ENCODE measurements at regions not wholly inside any gene's neighbourhood (a gene's known extent, or its start where the extent isn't known, plus 50 kb on each side); places are given as distances from the start of the nearest gene placed in this dataset.

GRCh38 chr9:129258823-129259301 is 80.8 kb upstream of the IER5L start:
- DNase-seq (ENCODE audit: low spot score) (no peak), ATAC-seq (ENCODE audit: insufficient number of reproducible peaks, low FRiP score, low read depth) (no peak)
- Histone ChIP-seq H3K36me3 (no peaks in the 10 kb centered on the region), H3K27me3 (replicated peaks; ENCODE audit: insufficient read depth) (no peaks in the 10 kb centered on the region), H3K27ac (no peak overlapping the region), H3K4me3 (peak overlapping the region; percentile 66), H3K9me3 (no peaks in the 10 kb centered on the region), H3K4me1 (ENCODE audit: control insufficient read depth in 1 of 2, low read depth in 2 of 2) (peaks cover 18 to 36% of the 10 kb centered on the region in 2 donors)
- TF ChIP-seq CTCF (IDR thresholded peaks at IDR 0.05) = no peak

GRCh38 chr9:129258124-129258822 is 80.2 kb upstream of the IER5L start:
- peaks cover 23 to 42% of the 10 kb centered on the region in 2 donors for H3K4me1 ChIP-seq (ENCODE audit: control insufficient read depth in 1 of 2, low read depth in 2 of 2)
- DNase-seq (ENCODE audit: low spot score) (peak; percentile 76), ATAC-seq (ENCODE audit: insufficient number of reproducible peaks, low FRiP score, low read depth) (peak; percentile 57)
- H3K9me3 ChIP-seq = no peaks in the 10 kb centered on the region
- no peaks in the 10 kb centered on the region for H3K36me3 ChIP-seq
- H3K27me3 ChIP-seq (replicated peaks; ENCODE audit: insufficient read depth) = no peaks in the 10 kb centered on the region
- peak overlapping the region; percentile 66 for H3K4me3 ChIP-seq
- no peak for TF ChIP-seq CTCF (IDR thresholded peaks at IDR 0.05)
- H3K27ac ChIP-seq = no peak overlapping the region

GRCh38 chr9:129256959-129257713 is 79.1 kb upstream of the IER5L start:
- H3K27ac ChIP-seq = no peak overlapping the region
- ATAC-seq (ENCODE audit: insufficient number of reproducible peaks, low FRiP score, low read depth) (no peak), DNase-seq (ENCODE audit: low spot score) (no peak)

GRCh38 chr9:129254566-129255287 is 76.7 kb upstream of the IER5L start:
- no peak for ATAC-seq (ENCODE audit: insufficient number of reproducible peaks, low FRiP score, low read depth)
- Histone ChIP-seq H3K9me3 (no peaks in the 10 kb centered on the region), H3K4me3 (peak overlapping the region; percentile 65), H3K36me3 (no peaks in the 10 kb centered on the region), H3K4me1 (ENCODE audit: control insufficient read depth in 1 of 2, low read depth in 2 of 2) (peaks cover 23 to 49% of the 10 kb centered on the region in 2 donors), H3K27me3 (replicated peaks; ENCODE audit: insufficient read depth) (no peaks in the 10 kb centered on the region), H3K27ac (peak overlapping the region; percentile 59 to 75)
- no peak for DNase-seq (ENCODE audit: low spot score)
- no peak for TF ChIP-seq CTCF (IDR thresholded peaks at IDR 0.05)

More at GRCh38 chr9:129256959-129257713, 79.1 kb upstream of the IER5L start:
- Histone ChIP-seq H3K4me3 (no peak overlapping the region), H3K36me3 (no peaks in the 10 kb centered on the region), H3K4me1 (ENCODE audit: control insufficient read depth in 1 of 2, low read depth in 2 of 2) (peaks cover 23 to 49% of the 10 kb centered on the region in 2 donors), H3K9me3 (no peaks in the 10 kb centered on the region), H3K27me3 (replicated peaks; ENCODE audit: insufficient read depth) (no peaks in the 10 kb centered on the region)
- no peak for TF ChIP-seq CTCF (IDR thresholded peaks at IDR 0.05)
